HFF-Myc (cell line): ENCODE measurements at regions not wholly inside any gene's neighbourhood (a gene's known extent, or its start where the extent isn't known, plus 50 kb on each side); places are given as distances from the start of the nearest gene placed in this dataset.

ENCODE experiments used
- DNase-seq: peaks from one replicate; pipeline ENCODE4 v3.0.0-alpha.2; 2011; ENCODE audit warnings: low read depth; ENCODE audit errors: extremely low read depth
- H3K4me3 ChIP-seq: replicated peaks from 2 replicates; pipeline ENCODE4 v1.5.1; 2011; ENCODE audit warnings: low read depth, mild to moderate bottlenecking, control low read depth, low read length
- CTCF ChIP-seq: IDR thresholded peaks from 2 replicates; pipeline ENCODE4 v1.5.1; 2012; ENCODE audit warnings: mild to moderate bottlenecking, low read depth, low read length, control low read depth; ENCODE audit errors: missing control alignments

DNA sequence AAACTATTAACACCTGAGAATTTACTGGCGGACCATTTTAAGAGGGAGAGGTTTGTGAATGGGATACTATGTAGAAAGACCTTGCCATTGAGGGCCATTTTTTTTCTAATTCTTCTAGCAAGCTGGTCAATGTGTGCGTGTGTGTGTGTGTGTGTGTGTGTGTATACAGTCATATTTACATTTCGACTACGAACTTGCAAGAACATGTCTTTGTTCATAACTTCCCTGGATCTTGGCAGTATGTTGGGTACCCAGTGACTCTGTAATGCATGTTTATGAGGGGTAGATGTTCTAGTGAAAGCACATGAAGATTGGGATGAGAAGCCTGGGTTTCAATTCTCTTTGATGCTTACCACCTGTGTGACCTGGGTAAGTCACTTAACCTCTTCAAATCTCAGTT lies 133.6 kb downstream of the UBE2E3 start:
- H3K4me3 ChIP-seq = no peak overlapping the region
- no peak for TF ChIP-seq CTCF
- no peak for DNase-seq

GRCh38 chr2:181116261-181116660 lies 135.9 kb downstream of the UBE2E3 start:
- no peak overlapping the region for H3K4me3 ChIP-seq
- TF ChIP-seq CTCF = no peak
- DNase-seq = no peak

- no peak for DNase-seq
- no peak overlapping the region for H3K4me3 ChIP-seq
- TF ChIP-seq CTCF = no peak
Measured at GRCh38 chr2:181117206-181117925, 137.0 kb downstream of the UBE2E3 start.

DNA sequence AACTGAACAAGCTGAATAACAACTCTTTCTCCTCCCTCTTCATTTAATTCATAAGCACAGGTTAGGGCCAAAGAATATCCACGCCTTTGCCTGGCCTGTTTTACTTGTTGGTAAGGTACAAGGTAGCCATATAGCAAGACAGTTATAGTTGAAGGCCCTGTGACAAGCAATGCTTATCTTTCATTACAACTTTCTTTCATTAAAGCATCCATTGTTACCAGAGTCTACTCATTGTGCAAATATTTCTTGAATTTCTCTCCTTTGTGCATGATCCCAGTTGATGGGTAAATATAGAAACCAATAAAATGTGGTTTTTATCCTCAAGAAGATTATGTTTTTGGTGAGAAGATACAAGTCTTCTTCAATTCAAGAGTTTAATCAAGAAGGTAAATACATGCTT lies 140.2 kb downstream of the UBE2E3 start:
- no peak overlapping the region for H3K4me3 ChIP-seq
- DNase-seq = no peak

DNA sequence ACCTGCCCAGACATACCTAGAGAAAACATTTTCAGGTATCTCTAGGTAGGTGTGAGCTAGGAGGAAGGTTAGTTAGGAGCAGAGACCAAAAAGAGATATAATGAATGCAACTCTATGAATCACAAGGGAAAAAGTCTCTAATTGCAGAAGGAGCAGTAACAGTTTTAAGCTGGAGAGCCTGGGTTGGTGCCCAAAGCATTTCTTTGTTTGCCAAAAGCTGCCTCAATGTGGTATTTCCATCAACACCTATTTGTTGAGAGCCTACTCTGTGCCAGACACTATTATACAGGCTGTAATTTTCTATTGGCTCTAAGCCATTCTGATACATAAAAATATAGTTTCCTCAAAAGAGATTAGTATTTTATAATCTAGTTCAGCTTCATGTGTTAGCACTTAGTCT lies 141.6 kb downstream of the UBE2E3 start:
- no peak overlapping the region for H3K4me3 ChIP-seq
- no peak for DNase-seq
- TF ChIP-seq CTCF = no peak

More for the DNA sequence above, 140.2 kb downstream of the UBE2E3 start:
- no peak for TF ChIP-seq CTCF

DNA sequence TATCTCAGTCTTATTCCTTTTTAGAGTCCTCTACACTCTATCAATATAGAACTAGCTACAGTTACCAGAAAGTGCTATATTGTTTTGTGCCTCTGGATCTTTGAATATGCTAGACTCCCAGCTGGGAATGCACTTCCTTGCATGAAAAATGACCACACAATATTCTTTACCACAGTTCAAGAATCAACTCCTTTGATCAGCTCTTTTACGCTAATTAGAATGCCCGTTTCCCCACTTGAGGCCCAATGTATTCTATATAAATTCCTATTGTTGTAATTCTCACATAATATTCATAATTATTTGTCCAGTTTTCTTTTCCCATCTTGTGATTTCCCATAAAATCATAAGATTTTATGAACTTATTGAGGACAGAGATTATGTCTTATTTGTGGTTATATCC lies 142.2 kb downstream of the UBE2E3 start:
- H3K4me3 ChIP-seq = no peak overlapping the region
- TF ChIP-seq CTCF = no peak
- DNase-seq = no peak

DNA sequence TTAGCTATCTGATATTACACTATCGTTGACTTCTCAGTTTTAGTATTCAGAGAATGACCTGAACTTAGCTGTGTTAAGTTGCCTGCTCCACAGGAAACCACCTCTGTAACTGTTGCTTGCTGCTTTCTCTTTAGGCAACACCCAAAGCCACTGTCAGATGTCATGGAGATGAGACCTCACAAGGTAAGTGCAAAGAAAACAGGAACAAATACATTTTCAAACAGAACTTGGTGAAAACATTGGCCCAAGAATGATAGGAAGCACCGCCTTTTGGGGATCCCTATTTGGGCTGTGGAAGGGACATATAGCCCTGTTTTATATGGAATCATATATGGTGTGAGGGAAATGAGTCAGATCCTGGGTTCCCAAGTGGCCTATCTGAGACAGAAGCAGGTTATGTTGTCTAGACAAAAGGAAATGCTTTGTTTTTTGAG lies 143.4 kb downstream of the UBE2E3 start:
- no peak for TF ChIP-seq CTCF
- no peak overlapping the region for H3K4me3 ChIP-seq
- DNase-seq = no peak
